Smooth muscle cell (in vitro differentiated cells): ENCODE measurements at regions not wholly inside any gene's neighbourhood (a gene's known extent, or its start where the extent isn't known, plus 50 kb on each side); places are given as distances from the start of the nearest gene placed in this dataset.

Experiments
- DNase-seq: peaks from one replicate; lab custom pipeline; 2025; ENCODE audit not compliant: unreplicated experiment; lab: John Stamatoyannopoulos, UW
- H2AFZ ChIP-seq: fragments of 200-600 bp; sonication (generic); 2 replicates; pipeline ENCODE4 v1.6.0; 2016; ENCODE audit warnings: antibody characterized with exemption, low read depth, mild to moderate bottlenecking
- H3F3A ChIP-seq: fragments of 200-600 bp; sonication (generic); 2 replicates; pipeline ENCODE4 v1.6.0; 2017; ENCODE audit warnings: antibody characterized with exemption, low read depth
- H3K27ac ChIP-seq: fragments of 200-600 bp; sonication (generic); 2 replicates; pipeline ENCODE4 v1.5.1; 2016; ENCODE audit warnings: low read depth, mild to moderate bottlenecking
- H3K27me3 ChIP-seq: fragments of 200-600 bp; sonication (generic); 2 replicates; pipeline ENCODE4 v1.6.1; 2016; ENCODE audit warnings: low read depth, mild to moderate bottlenecking
- H3K36me3 ChIP-seq: fragments of 200-600 bp; sonication (generic); 2 replicates; pipeline ENCODE4 v1.5.1; 2016; ENCODE audit warnings: low read depth
- H3K4me1 ChIP-seq: fragments of 200-600 bp; sonication (generic); 2 replicates; pipeline ENCODE4 v1.5.1; 2016; ENCODE audit warnings: low read depth
- H3K4me2 ChIP-seq: fragments of 200-600 bp; sonication (generic); 2 replicates; pipeline ENCODE4 v1.6.0; 2016; ENCODE audit warnings: mild to moderate bottlenecking
- H3K4me3 ChIP-seq: fragments of 200-600 bp; sonication (generic); 2 replicates; pipeline ENCODE4 v1.5.1; 2016; ENCODE audit warnings: mild to moderate bottlenecking
- H3K79me2 ChIP-seq: fragments of 200-600 bp; sonication (generic); 2 replicates; pipeline ENCODE4 v1.6.0; 2016; ENCODE audit warnings: low read depth, mild to moderate bottlenecking
- H3K9ac ChIP-seq: fragments of 200-600 bp; sonication (generic); 2 replicates; pipeline ENCODE4 v1.6.0; 2016; ENCODE audit warnings: low read depth
- H3K9me3 ChIP-seq: fragments of 200-600 bp; sonication (generic); replicated peaks from 2 replicates; pipeline ENCODE4 v1.5.1; 2016; ENCODE audit warnings: low read depth
- H4K20me1 ChIP-seq: fragments of 200-600 bp; sonication (generic); 2 replicates; pipeline ENCODE4 v1.6.0; 2016; ENCODE audit warnings: low read depth
- WGBS: methylation state at CpG from one replicate; pipeline ENCODE4 v1.1.7; 2016; ENCODE audit warnings: low lambda C conversion rate; 5-methylcytosine and 5-hydroxymethylcytosine counted together
- TF ChIP-seq, protein P1 (sequence below): fragments of 200-600 bp; sonication (generic); IDR thresholded peaks from 2 replicates; pipeline ENCODE4 v1.5.1; 2017; ENCODE audit warnings: borderline replicate concordance, mild to moderate bottlenecking, antibody characterized with exemption; ENCODE audit not compliant: insufficient read depth, poor library complexity, severe bottlenecking

DNA sequence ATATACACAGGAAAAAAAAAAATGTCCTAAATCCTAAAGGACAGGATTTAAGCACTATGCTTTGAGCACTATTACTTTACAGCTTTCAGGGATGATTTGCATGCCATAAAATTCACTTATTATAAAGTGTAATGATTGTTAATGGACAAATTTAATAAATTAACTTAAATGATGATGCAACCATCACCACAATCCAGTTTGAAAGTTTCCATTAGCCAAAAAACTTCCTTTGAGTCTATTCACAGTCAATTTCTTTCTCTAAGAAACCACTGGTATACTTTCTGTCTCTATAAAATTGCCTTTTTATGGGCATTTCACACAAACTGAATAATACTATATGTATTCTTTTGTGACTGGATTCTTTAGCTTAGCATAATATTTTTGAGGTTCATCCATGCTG, 111.1 kb upstream of the RIOK3 start:
- no peak overlapping the region for H3K4me3 ChIP-seq
- no peak overlapping the region for H2AFZ ChIP-seq
- H3K9me3 ChIP-seq: no peaks in the 10 kb centered on the region
- H3K27me3 ChIP-seq: no peaks in the 10 kb centered on the region
- no peaks in the 10 kb centered on the region for H3F3A ChIP-seq
- no peaks in the 10 kb centered on the region for H3K79me2 ChIP-seq
- H3K36me3 ChIP-seq: no peaks in the 10 kb centered on the region
- DNase-seq: no peak
- no peak overlapping the region for H3K4me2 ChIP-seq
- no peak overlapping the region for H3K27ac ChIP-seq
- TF ChIP-seq, protein P1, sequence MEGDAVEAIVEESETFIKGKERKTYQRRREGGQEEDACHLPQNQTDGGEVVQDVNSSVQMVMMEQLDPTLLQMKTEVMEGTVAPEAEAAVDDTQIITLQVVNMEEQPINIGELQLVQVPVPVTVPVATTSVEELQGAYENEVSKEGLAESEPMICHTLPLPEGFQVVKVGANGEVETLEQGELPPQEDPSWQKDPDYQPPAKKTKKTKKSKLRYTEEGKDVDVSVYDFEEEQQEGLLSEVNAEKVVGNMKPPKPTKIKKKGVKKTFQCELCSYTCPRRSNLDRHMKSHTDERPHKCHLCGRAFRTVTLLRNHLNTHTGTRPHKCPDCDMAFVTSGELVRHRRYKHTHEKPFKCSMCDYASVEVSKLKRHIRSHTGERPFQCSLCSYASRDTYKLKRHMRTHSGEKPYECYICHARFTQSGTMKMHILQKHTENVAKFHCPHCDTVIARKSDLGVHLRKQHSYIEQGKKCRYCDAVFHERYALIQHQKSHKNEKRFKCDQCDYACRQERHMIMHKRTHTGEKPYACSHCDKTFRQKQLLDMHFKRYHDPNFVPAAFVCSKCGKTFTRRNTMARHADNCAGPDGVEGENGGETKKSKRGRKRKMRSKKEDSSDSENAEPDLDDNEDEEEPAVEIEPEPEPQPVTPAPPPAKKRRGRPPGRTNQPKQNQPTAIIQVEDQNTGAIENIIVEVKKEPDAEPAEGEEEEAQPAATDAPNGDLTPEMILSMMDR: no peak
- no peaks in the 10 kb centered on the region for H4K20me1 ChIP-seq
- H3K9ac ChIP-seq: no peak overlapping the region
- H3K4me1 ChIP-seq: peaks cover 3% of the 10 kb centered on the region

DNA sequence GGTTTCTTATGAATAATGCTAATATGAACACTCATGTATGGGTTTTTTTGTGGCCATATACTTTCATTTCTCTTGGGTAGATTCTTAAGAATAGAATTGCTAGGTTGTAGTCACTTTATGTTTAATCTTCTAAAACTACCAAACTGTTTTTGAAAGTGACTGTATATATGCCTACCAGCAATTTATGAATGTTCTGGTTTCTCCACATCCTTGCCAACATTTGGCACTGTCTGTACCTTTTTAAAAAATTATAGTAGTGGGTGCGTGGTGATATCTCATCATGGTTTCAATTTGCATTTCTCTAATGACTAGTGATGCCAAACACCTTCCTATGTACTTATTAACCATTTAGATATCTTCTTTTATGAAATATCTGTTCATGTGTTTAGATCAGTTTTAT, 110.6 kb upstream of the RIOK3 start:
- H3K9me3 ChIP-seq: no peaks in the 10 kb centered on the region
- TF ChIP-seq, protein P1: no peak
- WGBS: 100% methylated on average over 1 of the region's 1 CpG
- H3K9ac ChIP-seq: no peak overlapping the region
- no peaks in the 10 kb centered on the region for H4K20me1 ChIP-seq
- H3K27me3 ChIP-seq: no peaks in the 10 kb centered on the region
- no peak overlapping the region for H3K27ac ChIP-seq
- DNase-seq: no peak
- H2AFZ ChIP-seq: no peak overlapping the region
- H3K79me2 ChIP-seq: no peaks in the 10 kb centered on the region
- no peak overlapping the region for H3K4me3 ChIP-seq
- H3K36me3 ChIP-seq: no peaks in the 10 kb centered on the region
- H3K4me2 ChIP-seq: no peak overlapping the region
- H3K4me1 ChIP-seq: peaks cover 3% of the 10 kb centered on the region
- H3F3A ChIP-seq: no peaks in the 10 kb centered on the region

DNA sequence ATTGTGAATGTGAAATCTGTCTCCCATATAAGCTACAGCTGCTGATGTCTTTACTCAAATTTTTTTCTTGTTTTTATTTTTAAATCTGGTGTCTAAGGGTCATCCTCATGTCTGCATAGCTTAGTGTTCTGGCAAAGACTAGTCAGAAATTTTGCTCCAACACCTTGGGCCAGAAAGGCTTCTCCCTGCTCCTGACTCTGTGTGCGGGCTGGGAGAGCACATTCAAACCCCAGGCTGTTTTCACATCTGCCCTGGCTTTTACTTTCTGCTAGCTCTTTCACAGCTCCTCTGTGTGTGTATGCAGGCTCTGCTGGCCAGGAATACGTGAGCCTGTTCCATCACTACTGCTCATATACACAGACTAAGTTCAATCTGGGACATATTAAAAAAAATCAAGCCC, 102.9 kb upstream of the RIOK3 start:
- Histone ChIP-seq H3K4me2 (no peak overlapping the region), H3K27ac (no peak overlapping the region), H2AFZ (no peak overlapping the region), H3K36me3 (no peaks in the 10 kb centered on the region), H3K27me3 (no peaks in the 10 kb centered on the region), H3K79me2 (no peaks in the 10 kb centered on the region), H4K20me1 (no peaks in the 10 kb centered on the region), H3K4me3 (no peak overlapping the region), H3K4me1 (no peaks in the 10 kb centered on the region), H3F3A (no peaks in the 10 kb centered on the region), H3K9me3 (no peaks in the 10 kb centered on the region), H3K9ac (no peak overlapping the region)
- 90% methylated on average over 2 of the region's 2 CpGs for WGBS
- DNase-seq: no peak
- TF ChIP-seq, protein P1: no peak

DNA sequence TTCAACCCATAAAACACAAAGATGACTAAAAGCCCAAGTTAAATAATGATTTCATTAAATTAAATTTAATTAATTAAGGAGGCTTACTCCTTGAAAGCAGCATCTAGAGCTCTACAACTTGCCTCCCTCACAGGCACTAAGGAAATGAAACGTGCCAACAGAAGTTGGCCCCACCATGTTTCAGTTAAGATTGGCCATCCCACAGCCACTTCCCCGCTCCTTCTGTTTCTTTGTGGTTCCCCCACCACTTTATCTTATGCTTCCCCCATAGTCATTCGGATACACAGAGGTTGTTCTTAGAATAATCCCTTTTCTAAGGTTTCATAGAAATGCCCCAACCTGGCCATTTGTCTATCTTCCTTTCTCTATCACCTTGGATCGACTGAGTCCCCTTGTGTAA, 101.6 kb upstream of the RIOK3 start:
- no peak overlapping the region for H3K9ac ChIP-seq

More for the DNA sequence above, 101.6 kb upstream of the RIOK3 start:
- WGBS: 98% methylated on average over 4 of the region's 4 CpGs
- Histone ChIP-seq H3K4me1 (no peaks in the 10 kb centered on the region), H3K27ac (no peak overlapping the region), H4K20me1 (no peaks in the 10 kb centered on the region), H3K4me3 (no peak overlapping the region), H2AFZ (no peak overlapping the region), H3K36me3 (no peaks in the 10 kb centered on the region), H3K27me3 (no peaks in the 10 kb centered on the region), H3K4me2 (no peak overlapping the region), H3F3A (no peaks in the 10 kb centered on the region), H3K79me2 (no peaks in the 10 kb centered on the region), H3K9me3 (no peaks in the 10 kb centered on the region)
- TF ChIP-seq, protein P1: no peak
- DNase-seq: no peak
